HG02943 (cell line): ENCODE measurements at regions not wholly inside any gene's neighbourhood (a gene's known extent, or its start where the extent isn't known, plus 50 kb on each side); places are given as distances from the start of the nearest gene placed in this dataset.

Experiments
- ATAC-seq: cut with Tn5 transposase; IDR thresholded peaks from one replicate; pipeline ENCODE4 v1.9.1; 2021; ENCODE audit warnings: mild to moderate bottlenecking, low read depth, moderate library complexity; ENCODE audit not compliant: unreplicated experiment

DNA sequence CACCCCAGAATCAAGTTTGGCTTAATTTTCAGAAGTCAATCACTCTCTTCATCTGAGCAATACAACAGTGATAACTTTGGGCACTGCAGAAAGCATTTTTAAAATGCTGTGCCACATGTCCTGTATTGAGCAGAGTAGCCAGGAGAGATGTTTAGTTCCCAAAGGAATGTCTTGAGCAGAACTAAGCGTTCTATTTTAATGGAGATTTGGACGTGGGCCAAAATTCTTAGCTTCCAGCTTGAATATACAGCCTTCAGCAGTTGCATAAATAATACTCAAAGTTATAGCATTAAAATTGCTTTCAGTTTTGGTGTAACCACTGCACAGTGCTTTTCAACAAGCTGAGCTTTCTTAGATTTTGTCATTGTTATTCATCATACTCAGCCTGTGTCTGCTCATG is 679.2 kb downstream of the NLGN4X start:
- ATAC-seq = no peak

- ATAC-seq = no peak
Observed at GRCh38 chrX:5537098-5537497, 691.6 kb downstream of the NLGN4X start.

DNA sequence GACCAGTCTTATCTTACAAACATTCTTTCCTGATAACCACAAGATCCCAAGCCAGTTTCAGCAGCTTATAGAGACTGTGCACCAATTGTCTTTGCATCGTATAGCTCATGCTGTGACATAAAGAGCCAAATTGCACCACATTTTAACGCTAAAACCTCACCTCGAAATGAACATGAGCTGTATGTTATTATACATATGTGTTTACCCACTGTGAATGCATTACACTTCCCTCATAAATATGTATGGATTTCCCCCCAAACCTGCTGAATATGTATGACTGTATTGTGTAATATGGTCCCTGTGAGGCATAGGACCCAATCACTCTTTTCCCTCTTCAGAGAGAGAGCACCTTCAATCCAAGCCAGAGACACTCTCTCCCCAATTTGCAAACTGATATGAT is 692.4 kb downstream of the NLGN4X start:
- ATAC-seq = no peak

DNA sequence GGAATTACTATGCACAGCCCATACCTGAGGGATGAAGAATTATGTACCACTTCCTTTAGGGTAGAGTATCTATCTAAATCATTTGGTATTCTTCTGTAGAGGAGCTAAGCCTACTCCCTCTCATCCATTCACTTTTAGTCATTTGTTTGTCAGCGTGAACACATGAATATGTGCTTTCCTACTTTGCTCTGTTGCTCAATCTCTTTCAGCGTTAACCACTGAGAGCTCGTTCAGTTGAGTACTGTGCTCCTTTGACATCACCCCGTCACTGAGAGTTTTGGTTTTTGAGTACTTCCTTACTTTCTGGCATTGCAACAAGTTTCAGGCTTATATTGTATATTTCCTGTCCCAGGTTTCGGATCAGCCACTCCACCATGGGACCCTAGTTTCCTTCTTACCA is 700.6 kb downstream of the NLGN4X start:
- ATAC-seq = no peak

GRCh38 chrX:5526191-5526590 is 702.5 kb downstream of the NLGN4X start:
- ATAC-seq = no peak

- no peak for ATAC-seq
Observed at GRCh38 chrX:5490786-5491563, 737.7 kb downstream of the NLGN4X start.

- no peak for ATAC-seq
Observed at GRCh38 chrX:5474282-5474681, 754.4 kb downstream of the NLGN4X start.

GRCh38 chrX:5458300-5458842 is 770.3 kb downstream of the NLGN4X start:
- no peak for ATAC-seq

DNA sequence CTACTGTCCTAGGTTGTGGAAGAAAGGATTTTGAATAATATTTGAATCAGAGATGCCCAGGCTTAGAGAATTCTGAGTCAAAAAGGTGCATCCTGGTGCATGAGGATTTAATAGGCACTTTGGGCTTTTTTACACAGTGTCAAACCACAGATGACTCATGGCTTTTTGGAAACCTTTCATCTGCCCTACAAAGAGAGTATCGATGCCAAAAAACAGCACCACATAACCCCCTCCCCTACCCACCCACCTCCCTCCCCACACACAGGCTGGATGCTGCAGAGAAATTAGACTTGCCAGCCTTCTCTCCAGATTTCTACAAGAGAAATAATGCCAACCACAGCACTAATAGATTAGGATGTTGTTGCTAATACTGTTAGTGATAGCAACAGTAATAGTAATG is 779.3 kb downstream of the NLGN4X start:
- no peak for ATAC-seq

GRCh38 chrX:5431823-5432222 is 796.8 kb downstream of the NLGN4X start:
- ATAC-seq = no peak

- ATAC-seq = no peak
Observed at GRCh38 chrX:5425119-5425518, 803.5 kb downstream of the NLGN4X start.

DNA sequence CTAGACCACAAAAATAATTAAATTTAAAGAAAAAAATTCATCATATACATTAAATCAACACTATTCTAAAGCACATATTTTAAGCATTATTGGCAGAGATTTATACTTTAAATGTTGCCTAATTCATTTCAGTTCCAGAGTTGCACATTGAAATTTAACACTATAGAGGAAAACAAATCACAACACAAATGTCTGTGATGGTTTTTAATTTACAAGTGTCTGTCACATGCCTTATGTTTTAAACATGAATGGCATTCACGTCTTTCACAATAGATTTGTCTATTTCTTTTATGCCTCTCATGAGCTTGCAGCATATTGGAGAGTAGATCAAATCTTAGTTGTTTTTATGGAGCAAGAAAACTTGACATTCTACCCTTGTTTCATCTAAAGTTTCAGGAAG is 811.3 kb downstream of the NLGN4X start:
- no peak for ATAC-seq

- no peak for ATAC-seq
Observed at GRCh38 chrX:5415738-5416137, 812.9 kb downstream of the NLGN4X start.

- no peak for ATAC-seq
Observed at GRCh38 chrX:5409106-5409505, 819.6 kb downstream of the NLGN4X start.

DNA sequence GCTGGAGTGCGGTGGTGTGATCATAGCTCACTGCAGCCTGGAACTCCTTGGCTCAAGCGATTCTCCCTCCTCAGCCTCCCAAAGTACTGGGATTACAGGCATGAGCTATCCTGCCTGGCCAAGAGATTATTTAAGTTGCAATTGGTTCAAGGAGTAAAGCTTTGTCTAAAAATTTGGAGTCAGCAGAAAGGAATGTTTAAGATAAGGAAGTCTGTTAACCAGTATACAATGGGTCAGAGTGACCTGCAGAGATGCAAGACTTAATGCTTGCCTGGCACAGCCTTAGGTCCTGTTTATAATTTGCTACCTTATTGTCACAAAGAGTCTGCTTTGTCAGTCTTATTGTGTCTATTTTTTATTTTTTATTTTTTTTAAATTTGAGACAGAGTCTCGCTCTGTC is 826.2 kb downstream of the NLGN4X start:
- no peak for ATAC-seq

DNA sequence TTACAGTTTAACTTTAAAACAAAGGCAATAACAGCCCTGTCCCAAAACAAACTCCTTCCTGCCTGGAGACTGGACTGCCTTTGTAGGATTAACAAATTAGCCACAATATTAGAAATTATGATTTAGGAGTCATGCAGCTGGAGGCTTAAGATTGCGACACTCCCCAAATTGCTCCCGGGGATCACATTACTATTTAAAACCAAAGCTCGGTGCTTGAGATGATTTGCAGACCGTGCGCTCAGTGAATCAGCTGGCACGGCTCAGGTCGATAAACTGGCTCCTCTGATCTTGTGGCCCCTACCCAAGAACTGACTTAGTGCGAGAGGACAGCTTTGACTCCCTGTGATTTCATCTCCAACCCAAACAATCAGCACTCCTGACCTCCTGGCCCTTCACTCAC is 829.3 kb downstream of the NLGN4X start:
- ATAC-seq = no peak

GRCh38 chrX:5397409-5397808 is 831.3 kb downstream of the NLGN4X start:
- no peak for ATAC-seq

DNA sequence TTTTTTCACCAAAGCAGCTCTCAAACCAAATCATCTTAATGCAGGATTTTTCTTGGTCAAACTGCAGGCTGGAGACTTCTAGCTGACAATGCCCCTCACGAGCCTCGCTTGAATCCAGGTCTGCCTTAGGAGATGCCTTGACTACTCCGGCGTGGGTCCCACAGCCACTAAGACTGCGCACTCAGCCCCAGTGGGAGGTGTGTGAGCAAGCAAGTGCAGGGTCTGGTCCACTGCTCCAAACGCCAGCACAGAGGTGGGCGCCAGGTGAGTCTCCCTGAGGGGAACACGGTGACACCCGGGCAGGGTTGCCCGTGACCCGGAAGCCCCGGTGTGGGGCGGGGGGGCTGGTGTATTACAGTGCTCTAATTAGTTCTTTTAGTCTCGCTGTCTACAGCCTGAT is 838.3 kb downstream of the NLGN4X start:
- ATAC-seq = no peak

DNA sequence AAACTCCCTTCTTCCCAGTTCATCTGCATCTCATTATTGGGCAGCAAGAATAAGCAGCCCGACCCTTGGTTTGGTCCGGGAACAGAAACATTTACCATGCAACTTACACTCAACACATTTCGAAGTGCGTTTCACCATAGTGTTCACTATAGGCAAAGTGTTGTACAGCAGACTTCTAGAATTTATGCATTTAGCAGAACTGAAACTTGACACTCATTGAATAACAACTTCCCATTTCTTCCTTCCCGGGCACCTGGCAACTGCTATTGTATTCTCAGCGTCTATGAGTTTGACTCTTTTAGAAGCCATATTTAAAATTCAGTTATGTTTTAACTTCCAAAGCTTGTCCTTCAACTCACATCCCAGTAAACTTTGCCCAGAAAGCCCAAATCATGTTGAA is 840.6 kb downstream of the NLGN4X start:
- no peak for ATAC-seq

GRCh38 chrX:5380426-5380825 is 848.2 kb downstream of the NLGN4X start:
- ATAC-seq = no peak

- no peak for ATAC-seq
Observed at GRCh38 chrX:5341902-5342301, 886.8 kb downstream of the NLGN4X start.

GRCh38 chrX:5337160-5337559 is 891.5 kb downstream of the NLGN4X start:
- ATAC-seq = no peak
